Keratinocyte (primary cell): ENCODE measurements at regions not wholly inside any gene's neighbourhood (a gene's known extent, or its start where the extent isn't known, plus 50 kb on each side); places are given as distances from the start of the nearest gene placed in this dataset.

Experiments
- CTCF ChIP-seq, 3 experiments: IDR thresholded peaks in 1 of 3; conservative IDR thresholded peaks in 1 of 3; optimal IDR thresholded peaks in 1 of 3; 2 replicates in 2 of 3; 3 replicates in 1 of 3; pipeline versions ENCODE3 to v1.5.1; 2011; ENCODE audit warnings: low read length in 3 of 3, mild to moderate bottlenecking in 3 of 3, moderate library complexity in 2 of 3, control low read depth in 1 of 3, inconsistent platforms in 1 of 3; ENCODE audit not compliant: insufficient read depth in 2 of 3; ENCODE audit errors: extremely low read depth in 1 of 3
- EZH2 ChIP-seq: IDR thresholded peaks from one replicate; pipeline ENCODE4 v1.6.1; 2012; ENCODE audit warnings: inconsistent platforms, mild to moderate bottlenecking, low read length, moderate library complexity

- TF ChIP-seq CTCF (optimal IDR thresholded peaks at IDR 0.05 in 1 of 3, IDR thresholded peaks at IDR 0.05 in 1 of 3, conservative IDR thresholded peaks at IDR 0.05 in 1 of 3; ENCODE audit: extremely low read depth in 1 of 3, insufficient read depth in 2 of 3, low read length in 3 of 3) (no peak), EZH2 (no peak)
Measured at GRCh38 chr10:129063212-129063611, 403.8 kb upstream of the MGMT start.
